Heart left ventricle (tissue), 13 donors: ENCODE measurements at regions not wholly inside any gene's neighbourhood (a gene's known extent, or its start where the extent isn't known, plus 50 kb on each side); places are given as distances from the start of the nearest gene placed in this dataset.

Experiments used
- CTCF ChIP-seq, 12 donors: fragments of 200-600 bp; sonication (generic) in 4 of 12; IDR thresholded peaks; one replicate each; pipeline versions ENCODE4 v1.5.0 to v1.8.0; 2018 to 2022; ENCODE audit warnings: antibody characterized with exemption in 12 of 12, mild to moderate bottlenecking in 5 of 12
- POLR2A ChIP-seq, 2 donors: fragments of 450-650 bp; IDR thresholded peaks; one replicate each; pipeline ENCODE4 v1.6.1; 2017; ENCODE audit warnings: antibody characterized with exemption in 2 of 2, mild to moderate bottlenecking in 2 of 2, moderate library complexity in 2 of 2
- donor health status: ischemic (EF 13 %, LVEDD 7.1; RV severe dilation, severe dysfunction).
- donor health status: DM: no; HTN: yes; CAD: no.
- donor health status: DM: no; HTN: no; CAD: no.
- donor health status: ischemic (EF 25% LVEDD 6.9; RV normal size, moderate dysfunction).
- donor health status: ischemic (EF 25% LVEDD 5.7; RV mildly dilated, moderate dysfunction).
- donor health status: ischemic (EF 35%, LVEDD 5.7; RV mildly dilated, moderate dysfunction).
- donor health status: nonischemic (EF 11% LVEDD 7.7; RV severe dilation, severe dysfunction).
- donor health status: DM: yes; HTN: yes; CAD: no.
- donor health status: PGD.
- donor health status: ischemic (EF 29% LVEDD 5.4; RV normal size, mild dysfunction).
- donor health status: nonischemic (EF 23%, LVEDD 6.1; RV moderate dilation, normal function).

GRCh38 chr15:35603301-35603700 is 57.3 kb upstream of the DPH6 start:
- TF ChIP-seq POLR2A (IDR thresholded peaks at IDR 0.05) (no peak), CTCF (IDR thresholded peaks at IDR 0.05) (no peak)
